GM21423 (cell line): ENCODE measurements at regions not wholly inside any gene's neighbourhood (a gene's known extent, or its start where the extent isn't known, plus 50 kb on each side); places are given as distances from the start of the nearest gene placed in this dataset.
"Not testable (repeated sequence)": the region's sequence is repeated elsewhere in the genome, so short reads cannot be mapped to it uniquely, and the experiment has no call there.

Experiments used
- ATAC-seq: cut with Tn5 transposase; IDR thresholded peaks from one replicate; pipeline ENCODE4 v1.9.1; 2021; ENCODE audit warnings: mild to moderate bottlenecking, moderate library complexity; ENCODE audit not compliant: unreplicated experiment

GRCh38 chr5:98248949-98249348, 524.5 kb upstream of the RGMB start:
- no peak for ATAC-seq

DNA sequence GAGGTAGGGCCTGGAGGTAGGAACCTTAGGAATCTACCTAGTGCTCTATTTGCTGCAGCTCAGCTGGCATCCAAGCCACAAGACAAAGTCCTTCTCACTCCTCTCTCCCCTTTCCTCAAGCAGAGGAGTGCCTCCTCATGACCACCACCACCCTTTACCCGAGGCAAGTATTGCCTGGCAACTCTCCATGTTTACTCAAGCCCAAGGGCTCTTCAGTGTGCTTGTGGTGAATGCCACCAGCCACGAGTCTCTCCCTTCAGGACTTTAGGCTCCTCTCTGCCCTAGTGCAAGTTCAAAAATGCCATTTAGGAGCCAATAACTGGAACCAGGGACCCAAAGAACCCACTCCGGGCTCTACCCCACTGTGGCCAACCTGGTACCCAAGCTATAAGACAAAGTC, 514.5 kb upstream of the RGMB start:
- no peak for ATAC-seq

DNA sequence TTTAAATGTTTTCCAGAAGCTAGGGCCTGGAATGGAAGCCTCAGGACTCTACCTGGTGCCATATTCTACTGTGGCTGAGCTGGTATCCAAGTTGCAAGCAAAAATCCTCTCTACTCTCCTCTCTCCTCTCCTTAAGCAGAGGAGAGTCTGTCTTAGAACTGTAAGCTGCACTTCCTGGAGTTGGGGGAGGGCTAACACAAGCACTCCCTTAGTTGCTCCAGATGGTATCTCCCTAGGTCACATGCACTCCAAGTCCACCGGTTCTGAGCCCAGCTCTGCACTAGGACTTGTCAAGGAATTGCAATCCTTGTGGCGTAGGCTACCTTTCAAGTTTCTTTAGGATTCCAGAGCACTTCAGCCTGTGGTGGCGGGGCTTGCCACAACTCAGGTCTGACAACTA, 513.9 kb upstream of the RGMB start:
- ATAC-seq: no peak

GRCh38 chr5:98263084-98263483, 510.4 kb upstream of the RGMB start:
- ATAC-seq: no peak

DNA sequence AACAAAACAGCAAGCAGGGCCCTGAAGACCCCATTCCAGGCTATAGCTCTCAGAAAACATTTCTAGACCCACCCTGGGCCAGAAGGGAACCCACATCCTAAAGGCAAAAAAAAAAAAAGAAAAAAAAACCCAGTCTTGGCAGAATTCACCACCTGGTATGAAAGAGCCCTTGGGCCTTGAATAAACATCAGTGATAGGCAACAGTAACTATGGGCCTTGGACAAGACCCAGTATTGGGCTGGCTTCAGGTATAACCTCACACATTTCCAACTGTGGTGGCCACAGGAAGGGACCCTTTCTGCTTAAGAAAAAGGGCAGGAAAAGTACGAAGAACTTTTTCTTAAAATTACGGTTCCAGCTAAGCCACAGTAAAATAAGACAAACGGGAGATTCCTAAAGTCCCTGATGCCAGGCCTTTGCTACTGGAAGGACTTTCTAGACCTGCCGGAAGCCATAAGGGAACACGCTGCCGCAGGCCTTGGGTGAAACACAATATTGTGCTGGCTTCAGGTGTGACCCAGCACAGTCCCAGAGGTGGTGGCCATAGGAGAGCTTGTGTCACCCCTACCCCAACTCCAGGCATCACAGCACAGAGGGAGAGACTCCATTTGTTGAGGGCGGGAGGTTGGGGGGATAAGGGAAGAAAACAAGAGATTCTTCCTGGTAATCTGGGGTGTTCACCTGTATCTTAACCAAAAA, 505.2 kb upstream of the RGMB start:
- ATAC-seq: no peak

DNA sequence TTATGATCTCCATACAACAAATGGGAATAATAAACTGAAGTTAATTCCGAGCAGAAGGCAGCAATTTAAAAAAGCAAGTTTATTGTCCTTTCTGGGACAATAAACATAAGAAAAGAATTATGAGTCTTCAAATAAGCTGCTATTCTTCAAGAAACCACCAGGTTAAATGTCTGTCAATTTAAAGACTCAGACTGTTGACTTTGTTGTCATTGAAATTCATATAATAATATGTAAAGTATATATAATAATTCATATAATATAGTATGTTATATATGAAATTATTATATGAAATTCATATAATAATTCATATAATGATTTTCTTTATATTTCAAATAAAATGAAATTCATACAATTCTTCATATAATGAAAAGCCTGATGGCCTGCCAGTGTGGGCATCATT, 497.5 kb upstream of the RGMB start:
- no peak for ATAC-seq

DNA sequence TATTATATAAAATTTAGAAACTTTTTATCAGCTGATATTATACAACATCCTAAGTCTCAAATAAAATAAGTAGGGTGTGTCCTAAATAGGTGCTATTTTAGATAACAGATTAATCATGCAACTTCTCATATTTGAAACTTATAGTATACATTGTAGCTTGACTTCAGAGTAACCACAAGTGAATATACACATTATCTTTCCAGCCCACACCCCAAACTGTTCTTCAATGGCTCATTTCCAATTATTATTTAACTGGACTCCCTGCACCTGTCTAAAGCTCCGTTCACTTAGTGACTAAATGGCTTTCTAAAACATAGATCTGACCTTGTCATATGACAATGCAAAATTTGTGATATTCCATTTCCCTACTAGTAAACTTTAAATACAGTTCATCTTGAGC, 490.9 kb upstream of the RGMB start:
- no peak for ATAC-seq

- no peak for ATAC-seq
These were observed 481.0 kb upstream of the RGMB start for GRCh38 chr5:98292496-98292895.

GRCh38 chr5:98296426-98296825, 477.0 kb upstream of the RGMB start:
- ATAC-seq: no peak

DNA sequence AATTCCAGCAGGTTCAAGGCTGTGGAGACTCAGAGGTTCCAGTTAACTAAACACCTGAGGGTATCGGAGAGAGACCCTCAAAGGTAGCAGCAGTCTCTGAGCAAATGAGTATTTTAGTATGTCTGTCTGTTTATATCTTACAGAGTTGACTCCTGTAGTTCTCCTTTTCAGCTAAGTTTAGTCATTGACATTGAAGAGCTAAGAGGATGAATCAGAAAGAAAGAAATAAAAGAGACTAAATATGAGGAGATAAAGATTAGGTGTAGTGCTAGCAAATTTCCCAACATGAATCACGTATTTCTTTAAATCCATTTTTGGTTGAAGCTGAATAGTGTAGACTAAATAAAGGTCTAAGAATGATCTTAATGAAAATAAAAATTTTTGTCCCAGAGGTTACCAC, 474.0 kb upstream of the RGMB start:
- ATAC-seq: no peak

DNA sequence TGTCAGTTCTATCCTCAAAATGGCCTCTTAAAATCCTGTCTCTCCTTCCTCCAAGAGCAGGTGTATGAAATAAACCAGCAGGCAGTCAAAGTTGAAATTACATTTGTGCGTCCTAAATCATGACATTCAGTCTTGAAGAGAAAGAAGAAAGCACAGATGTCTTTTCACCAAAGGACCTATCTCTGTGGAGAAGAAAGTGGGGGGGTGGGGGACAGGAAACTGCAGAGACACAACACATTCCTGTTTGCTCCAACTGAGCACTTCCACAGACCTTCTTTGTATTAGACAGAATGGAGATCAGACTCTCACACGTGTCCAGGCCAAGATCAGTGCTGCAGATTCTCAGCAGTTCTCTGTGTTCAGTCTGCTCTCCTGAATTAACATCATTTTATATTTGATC, 471.9 kb upstream of the RGMB start:
- ATAC-seq: no peak

DNA sequence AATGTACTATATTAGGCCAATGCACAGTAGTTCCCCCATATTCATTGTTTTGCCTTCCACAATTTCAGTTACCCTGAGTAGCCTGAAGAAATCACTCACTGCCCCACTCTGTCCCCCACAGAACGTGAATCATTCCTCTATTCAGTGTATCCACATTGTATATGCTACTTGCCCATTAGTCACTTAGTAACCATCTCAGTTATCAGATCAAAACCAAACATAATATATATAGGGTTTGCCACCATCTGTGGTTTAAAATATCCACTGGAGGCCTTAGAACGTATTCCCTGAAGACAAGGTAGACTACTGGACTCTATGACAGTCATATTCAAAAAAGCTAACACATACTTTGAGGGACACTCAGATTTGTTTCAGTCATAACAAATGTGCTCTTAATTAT, 465.7 kb upstream of the RGMB start:
- no peak for ATAC-seq

- no peak for ATAC-seq
These were observed 465.2 kb upstream of the RGMB start for GRCh38 chr5:98308231-98308630.

DNA sequence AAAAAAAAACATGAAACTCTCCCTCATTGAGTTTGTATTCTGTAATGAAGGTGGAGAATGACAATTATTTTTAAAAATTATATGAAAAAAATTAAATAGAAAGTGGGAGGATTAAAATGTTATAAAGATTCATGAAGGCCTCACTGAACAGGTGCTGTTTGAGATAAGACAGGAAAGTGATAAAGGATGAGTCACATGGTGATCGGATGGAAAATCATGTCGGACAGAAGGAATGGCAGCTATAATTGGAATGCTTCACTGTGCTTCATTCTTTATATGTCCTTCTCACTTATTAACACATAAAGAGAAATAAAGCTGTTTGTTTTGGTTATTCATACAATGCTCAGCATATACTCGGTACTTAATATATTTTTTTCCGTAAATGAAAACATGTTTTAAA, 464.5 kb upstream of the RGMB start:
- ATAC-seq: no peak

- ATAC-seq: peak; percentile 85
These were observed 463.5 kb upstream of the RGMB start for GRCh38 chr5:98309785-98310598.

GRCh38 chr5:98314292-98314691, 459.2 kb upstream of the RGMB start:
- ATAC-seq: no peak

DNA sequence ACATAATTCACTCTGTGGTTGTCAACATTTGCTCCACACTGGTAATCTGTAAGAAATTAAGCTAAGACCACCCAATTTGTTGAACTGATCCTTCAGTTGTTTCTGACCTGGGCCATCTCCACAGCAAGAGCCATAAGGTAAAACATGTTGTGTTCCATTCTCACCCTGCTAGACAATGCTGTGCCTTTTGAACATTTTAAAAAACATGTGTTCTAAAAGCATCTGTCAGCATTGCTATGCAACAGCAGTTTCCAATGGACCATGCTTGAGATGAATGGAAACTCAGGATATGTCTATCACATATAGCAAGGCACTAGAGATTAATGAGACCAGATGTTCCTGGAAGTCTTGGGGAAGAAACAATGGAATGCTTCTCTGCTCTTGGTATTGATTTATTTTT, 455.1 kb upstream of the RGMB start:
- ATAC-seq: no peak

- ATAC-seq: no peak
These were observed 454.0 kb upstream of the RGMB start for GRCh38 chr5:98319299-98320011.

DNA sequence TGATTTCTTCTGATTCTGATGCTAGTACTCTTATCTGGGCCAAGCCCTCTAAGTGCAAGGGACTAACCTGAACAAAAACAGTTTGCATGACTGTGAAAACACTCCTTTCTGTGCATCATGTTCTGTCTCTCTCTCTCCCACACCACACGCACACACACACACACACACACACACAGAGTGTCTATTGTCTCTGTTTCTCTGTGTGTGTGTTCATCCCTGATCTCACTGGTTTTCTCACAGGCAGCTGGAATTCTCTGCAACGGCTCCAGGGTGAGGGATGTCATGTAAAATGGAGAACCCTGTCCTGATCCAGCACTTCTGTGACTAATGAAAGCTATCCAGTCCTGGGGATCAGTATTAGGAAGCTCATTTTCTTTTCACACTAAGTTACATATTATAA, 453.1 kb upstream of the RGMB start:
- no peak for ATAC-seq

GRCh38 chr5:98321361-98321760, 452.1 kb upstream of the RGMB start:
- ATAC-seq: no peak

DNA sequence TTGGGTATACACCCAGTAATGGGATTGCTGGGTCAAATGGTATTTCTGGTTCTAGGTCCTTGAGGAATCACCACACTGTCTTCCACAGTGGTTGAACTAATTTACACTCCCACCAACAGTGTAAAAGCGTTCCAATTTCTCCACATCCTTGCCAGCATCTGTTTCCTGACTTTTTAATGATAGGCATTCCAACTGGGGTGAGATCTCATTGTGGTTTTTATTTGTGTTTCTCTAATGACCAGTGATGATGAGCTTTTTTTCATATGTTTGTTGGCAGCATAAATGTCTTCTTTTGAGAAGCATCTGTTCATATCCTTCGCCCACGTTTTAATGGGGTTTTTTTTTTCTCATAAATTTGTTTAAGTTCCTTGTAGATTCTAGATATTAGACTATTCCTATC, 448.3 kb upstream of the RGMB start:
- not testable (repeated sequence) for ATAC-seq

DNA sequence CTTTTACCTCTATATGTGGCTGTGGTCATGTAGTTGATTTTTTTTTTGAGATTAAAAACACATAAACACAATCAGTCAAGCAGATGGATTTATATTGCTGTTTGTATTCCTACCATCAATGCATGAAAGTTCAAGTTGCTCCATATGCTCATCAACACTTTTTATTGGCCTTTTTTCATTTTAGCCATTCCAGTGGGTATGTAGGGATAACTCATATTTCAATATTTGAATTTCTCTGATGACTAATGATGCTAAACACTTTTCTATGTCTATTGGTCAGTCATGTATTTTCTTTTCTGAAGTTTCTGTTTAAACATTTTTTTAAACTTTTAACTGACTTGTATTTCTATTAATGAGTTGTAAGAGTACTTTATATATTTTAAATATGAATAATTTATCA, 445.4 kb upstream of the RGMB start:
- ATAC-seq: no peak
